BLaER1 (cell line): ENCODE measurements at regions not wholly inside any gene's neighbourhood (a gene's known extent, or its start where the extent isn't known, plus 50 kb on each side); places are given as distances from the start of the nearest gene placed in this dataset.

Experiments
- H3K27ac ChIP-seq: shearing (Covaris generic); formaldehyde crosslinking; 2 replicates; pipeline ENCODE4 v1.8.1; 2022
- H3K27me3 ChIP-seq: shearing (Covaris generic); formaldehyde crosslinking; 2 replicates; pipeline ENCODE4 v1.8.1; 2022
- H3K36me3 ChIP-seq: shearing (Covaris generic); formaldehyde crosslinking; 2 replicates; pipeline ENCODE4 v1.8.1; 2022
- H3K4me1 ChIP-seq: shearing (Covaris generic); formaldehyde crosslinking; 2 replicates; pipeline ENCODE4 v1.8.1; 2022
- H3K4me2 ChIP-seq: shearing (Covaris generic); formaldehyde crosslinking; 2 replicates; pipeline ENCODE4 v1.8.1; 2022
- H3K4me3 ChIP-seq: shearing (Covaris generic); formaldehyde crosslinking; 2 replicates; pipeline ENCODE4 v1.8.1; 2022
- H3K9ac ChIP-seq: shearing (Covaris generic); formaldehyde crosslinking; 2 replicates; pipeline ENCODE4 v1.8.1; 2022
- H3K9me3 ChIP-seq: shearing (Covaris generic); formaldehyde crosslinking; 2 replicates; pipeline ENCODE4 v1.8.1; 2022
- H4K20me1 ChIP-seq: shearing (Covaris generic); formaldehyde crosslinking; 2 replicates; pipeline ENCODE4 v1.8.1; 2022
- Cebpa-rat ChIP-seq: shearing (Covaris generic); IDR thresholded peaks from 2 replicates; pipeline ENCODE4 v1.8.1; 2022

DNA sequence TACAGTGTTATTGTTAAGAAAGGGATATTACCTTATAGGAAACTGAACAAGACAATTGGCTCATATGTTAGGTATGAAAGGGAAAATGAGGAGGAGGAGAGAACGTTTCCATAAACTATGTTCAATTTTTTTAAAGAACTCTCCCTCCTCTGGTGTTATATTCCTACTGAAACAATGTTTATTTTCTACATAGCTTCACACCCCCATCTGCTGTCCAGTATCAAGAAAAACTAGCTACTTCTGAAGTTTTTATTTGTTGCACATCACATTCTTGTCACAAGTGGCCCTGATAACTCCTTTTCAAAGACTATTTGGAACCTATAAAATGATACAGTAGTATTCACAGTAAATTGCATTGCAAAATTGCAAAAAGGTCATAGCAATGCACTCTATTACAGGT lies 223.4 kb upstream of the FAM174A start:
- no peaks in the 10 kb centered on the region for H4K20me1 ChIP-seq
- no peak for TF ChIP-seq Cebpa-rat
- H3K9ac ChIP-seq: no peak overlapping the region
- H3K27me3 ChIP-seq: no peaks in the 10 kb centered on the region
- no peaks in the 10 kb centered on the region for H3K36me3 ChIP-seq
- no peak overlapping the region for H3K27ac ChIP-seq
- no peaks in the 10 kb centered on the region for H3K4me1 ChIP-seq
- no peak overlapping the region for H3K4me3 ChIP-seq
- H3K9me3 ChIP-seq: peaks cover 1% of the 10 kb centered on the region; the same call in 1 of the 2 replicates
- H3K4me2 ChIP-seq: no peak overlapping the region

- H4K20me1 ChIP-seq: no peaks in the 10 kb centered on the region
- no peak for TF ChIP-seq Cebpa-rat
- H3K27ac ChIP-seq: no peak overlapping the region
- H3K9me3 ChIP-seq: no peaks in the 10 kb centered on the region
- H3K9ac ChIP-seq: no peak overlapping the region
- no peaks in the 10 kb centered on the region for H3K27me3 ChIP-seq
- no peaks in the 10 kb centered on the region for H3K4me1 ChIP-seq
- H3K4me3 ChIP-seq: no peak overlapping the region
- no peak overlapping the region for H3K4me2 ChIP-seq
- H3K36me3 ChIP-seq: no peaks in the 10 kb centered on the region
These were observed 229.2 kb upstream of the FAM174A start for GRCh38 chr5:100306000-100306399.

GRCh38 chr5:100303216-100303615 lies 232.0 kb upstream of the FAM174A start:
- no peaks in the 10 kb centered on the region for H3K27me3 ChIP-seq
- TF ChIP-seq Cebpa-rat: no peak
- no peak overlapping the region for H3K4me2 ChIP-seq
- H3K36me3 ChIP-seq: no peaks in the 10 kb centered on the region
- no peaks in the 10 kb centered on the region for H3K4me1 ChIP-seq
- H3K9me3 ChIP-seq: no peaks in the 10 kb centered on the region
- H3K27ac ChIP-seq: no peak overlapping the region
- no peak overlapping the region for H3K9ac ChIP-seq
- H3K4me3 ChIP-seq: no peak overlapping the region
- no peaks in the 10 kb centered on the region for H4K20me1 ChIP-seq

GRCh38 chr5:100299261-100299660 lies 235.9 kb upstream of the FAM174A start:
- Histone ChIP-seq H3K27me3 (no peaks in the 10 kb centered on the region), H3K4me2 (no peak overlapping the region), H3K27ac (no peak overlapping the region), H3K4me3 (no peak overlapping the region), H3K9ac (no peak overlapping the region), H4K20me1 (no peaks in the 10 kb centered on the region), H3K4me1 (no peaks in the 10 kb centered on the region), H3K9me3 (no peaks in the 10 kb centered on the region), H3K36me3 (no peaks in the 10 kb centered on the region)
- no peak for TF ChIP-seq Cebpa-rat

GRCh38 chr5:100276071-100276470 lies 259.1 kb upstream of the FAM174A start:
- Histone ChIP-seq H3K4me1 (peaks cover 6% of the 10 kb centered on the region), H4K20me1 (no peaks in the 10 kb centered on the region), H3K9me3 (no peaks in the 10 kb centered on the region), H3K27me3 (no peaks in the 10 kb centered on the region), H3K4me2 (no peak overlapping the region), H3K36me3 (no peaks in the 10 kb centered on the region), H3K27ac (no peak overlapping the region), H3K9ac (no peak overlapping the region), H3K4me3 (no peak overlapping the region)
- TF ChIP-seq Cebpa-rat: no peak

DNA sequence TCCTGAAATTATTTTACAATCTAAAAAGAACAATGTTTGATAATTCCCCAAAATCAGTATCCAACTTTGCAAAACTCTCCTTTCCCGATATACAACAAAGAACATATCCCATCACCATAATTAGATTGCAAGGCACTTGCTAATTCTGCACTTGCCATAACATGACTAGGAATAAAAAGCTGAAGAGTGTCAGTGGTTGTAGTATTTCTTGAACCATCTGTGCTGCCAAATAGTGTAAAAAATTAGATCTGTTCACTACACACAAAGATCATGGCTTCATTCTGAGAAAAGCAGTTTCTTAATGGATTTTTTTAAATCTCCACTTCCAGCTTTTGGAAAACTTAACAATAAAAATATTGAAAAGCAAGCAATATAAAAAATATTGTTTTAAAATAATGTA lies 259.5 kb upstream of the FAM174A start:
- H3K27ac ChIP-seq: no peak overlapping the region
- no peak for TF ChIP-seq Cebpa-rat
- no peak overlapping the region for H3K4me2 ChIP-seq
- no peaks in the 10 kb centered on the region for H3K27me3 ChIP-seq
- H3K9me3 ChIP-seq: no peaks in the 10 kb centered on the region
- peaks cover 9% of the 10 kb centered on the region for H3K4me1 ChIP-seq
- H4K20me1 ChIP-seq: no peaks in the 10 kb centered on the region
- H3K36me3 ChIP-seq: no peaks in the 10 kb centered on the region
- H3K4me3 ChIP-seq: no peak overlapping the region
- H3K9ac ChIP-seq: no peak overlapping the region

- Histone ChIP-seq H3K36me3 (no peaks in the 10 kb centered on the region), H3K4me1 (peaks cover 24% of the 10 kb centered on the region), H3K4me2 (no peak overlapping the region), H4K20me1 (no peaks in the 10 kb centered on the region), H3K27me3 (no peaks in the 10 kb centered on the region), H3K9ac (no peak overlapping the region), H3K9me3 (no peaks in the 10 kb centered on the region), H3K4me3 (no peak overlapping the region), H3K27ac (no peak overlapping the region)
- no peak for TF ChIP-seq Cebpa-rat
These were observed 261.2 kb upstream of the FAM174A start for GRCh38 chr5:100273846-100274580.

DNA sequence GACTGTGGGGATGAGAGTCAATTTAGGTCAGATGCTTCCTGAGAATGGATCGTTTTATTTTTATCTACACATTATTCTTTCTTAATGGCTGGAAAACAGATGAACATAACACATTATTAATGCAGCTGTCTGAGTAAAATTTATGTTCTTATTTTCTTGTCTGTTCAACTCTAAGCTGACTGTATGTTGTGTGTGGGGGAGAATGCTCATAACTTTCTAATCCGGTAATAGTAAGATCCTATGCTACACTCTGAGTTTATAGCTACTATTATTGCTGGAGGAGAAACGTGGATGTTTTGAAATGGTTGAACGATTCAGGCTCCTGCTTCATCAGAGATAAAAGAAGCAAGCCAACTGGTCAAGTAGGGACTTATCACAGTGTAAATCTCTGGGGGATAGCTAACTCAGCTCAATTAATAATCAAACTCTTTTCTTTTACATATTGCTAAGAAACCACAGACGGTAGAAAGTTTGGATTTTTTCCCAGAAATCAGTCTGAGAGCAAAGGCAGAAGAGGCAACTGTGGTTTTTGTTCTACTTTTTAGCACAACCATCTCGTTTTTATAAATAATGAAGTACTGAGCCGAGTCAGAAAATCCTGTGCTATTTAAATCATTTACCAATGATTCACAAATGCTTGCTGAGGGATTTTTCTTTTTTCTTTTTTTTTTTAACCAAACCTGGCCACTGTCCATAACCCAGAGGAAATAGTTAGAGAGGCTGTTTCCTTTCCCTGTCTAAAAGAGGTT lies 265.0 kb upstream of the FAM174A start:
- Histone ChIP-seq H3K36me3 (no peaks in the 10 kb centered on the region), H3K4me1 (peaks cover 31% of the 10 kb centered on the region), H3K9me3 (no peaks in the 10 kb centered on the region), H3K27ac (peak overlapping the region; percentile 14; the same call in 1 of the 2 replicates), H4K20me1 (no peaks in the 10 kb centered on the region), H3K4me2 (peak overlapping the region; percentile 70), H3K9ac (no peak overlapping the region), H3K27me3 (no peaks in the 10 kb centered on the region), H3K4me3 (no peak overlapping the region)
- no peak for TF ChIP-seq Cebpa-rat

- Histone ChIP-seq H3K27ac (no peak overlapping the region), H3K4me2 (no peak overlapping the region), H3K9me3 (no peaks in the 10 kb centered on the region), H3K27me3 (no peaks in the 10 kb centered on the region), H3K9ac (no peak overlapping the region), H3K36me3 (no peaks in the 10 kb centered on the region), H3K4me3 (no peak overlapping the region), H4K20me1 (no peaks in the 10 kb centered on the region), H3K4me1 (no peaks in the 10 kb centered on the region)
- TF ChIP-seq Cebpa-rat: no peak
These were observed 274.2 kb upstream of the FAM174A start for GRCh38 chr5:100260968-100261367.

GRCh38 chr5:100252944-100253343 lies 282.2 kb upstream of the FAM174A start:
- Histone ChIP-seq H3K4me3 (no peak overlapping the region), H3K4me1 (no peaks in the 10 kb centered on the region), H4K20me1 (no peaks in the 10 kb centered on the region), H3K4me2 (no peak overlapping the region), H3K9ac (no peak overlapping the region), H3K27me3 (no peaks in the 10 kb centered on the region), H3K9me3 (no peaks in the 10 kb centered on the region), H3K36me3 (no peaks in the 10 kb centered on the region), H3K27ac (no peak overlapping the region)
- no peak for TF ChIP-seq Cebpa-rat
